ENCODE measurements at regions not wholly inside any gene's neighbourhood (a gene's known extent, or its start where the extent isn't known, plus 50 kb on each side); places are given as distances from the start of the nearest gene placed in this dataset.

DNA sequence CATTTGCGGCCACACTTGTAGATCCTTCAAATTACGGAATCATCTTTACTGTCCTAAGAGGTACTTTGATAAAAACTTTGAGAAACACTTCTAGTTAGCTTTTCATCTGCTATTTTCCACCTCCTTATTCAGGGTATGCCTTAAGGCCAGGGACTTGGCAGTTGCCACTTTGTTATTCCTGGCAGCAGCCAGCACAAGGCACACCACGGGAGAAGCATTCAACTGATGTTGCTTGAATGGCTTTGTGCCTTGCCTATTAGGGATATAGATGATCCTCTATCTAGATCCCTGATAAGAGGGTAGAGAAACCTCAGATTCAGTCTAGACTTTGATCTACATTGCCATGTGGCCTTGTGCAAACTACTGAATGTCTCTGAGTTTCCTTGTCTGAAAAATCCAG, 70.3 kb upstream of the EPHA4 start:
- TF ChIP-seq CTCF (IDR thresholded peaks at IDR 0.05; ENCODE audit: insufficient read depth, low read length, poor library complexity, severe bottlenecking) (no peak), EZH2phosphoT487 (conservative IDR thresholded peaks at IDR 0.05; ENCODE audit: low read length) (no peak)
